GM19238 (cell line): ENCODE measurements at regions not wholly inside any gene's neighbourhood (a gene's known extent, or its start where the extent isn't known, plus 50 kb on each side); places are given as distances from the start of the nearest gene placed in this dataset.
"Not testable (repeated sequence)": the region's sequence is repeated elsewhere in the genome, so short reads cannot be mapped to it uniquely, and the experiment has no call there.

Experiments
- DNase-seq: peaks from one replicate; pipeline ENCODE4 v3.0.0; 2011; ENCODE audit warnings: low spot score; ENCODE audit not compliant: insufficient read length

DNA sequence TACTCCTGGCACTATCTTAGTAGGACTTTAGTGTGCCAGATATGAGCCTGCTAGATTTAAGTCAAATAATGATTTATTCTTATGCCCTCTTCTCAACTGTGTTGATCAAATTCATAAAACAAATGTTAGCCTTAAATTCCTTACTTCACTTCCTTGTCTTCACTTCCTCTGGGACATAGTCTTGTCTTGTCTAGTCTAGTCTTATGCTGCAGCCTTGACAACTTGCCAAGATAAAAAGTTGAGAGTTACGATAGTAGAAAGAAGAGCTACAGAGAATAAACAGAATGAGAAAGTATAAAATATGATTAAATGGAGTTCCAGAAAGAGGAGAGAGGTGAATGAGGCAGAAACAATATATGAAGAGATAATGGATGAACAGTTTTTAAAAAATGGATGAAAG is 378.1 kb downstream of the DAD1 start:
- DNase-seq = no peak

DNA sequence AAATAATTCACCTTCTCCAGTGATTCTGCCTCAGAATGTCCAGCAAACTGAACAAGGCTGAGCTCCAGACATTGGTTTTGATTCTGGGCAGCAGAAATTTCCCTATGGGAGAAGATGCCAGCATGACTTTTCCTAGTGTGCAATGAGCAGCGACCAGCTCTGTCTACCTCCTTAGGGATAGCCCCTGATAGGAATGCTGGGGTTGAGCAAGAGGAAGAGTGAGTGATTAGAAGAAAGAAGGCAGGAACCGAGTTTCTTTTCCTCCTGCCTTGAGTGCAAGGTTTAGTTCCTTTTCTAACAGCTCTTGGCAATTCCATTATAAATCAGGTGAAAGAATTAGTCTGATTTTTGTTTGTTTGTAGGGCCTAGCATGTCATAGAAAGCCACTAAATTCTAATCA is 379.0 kb downstream of the DAD1 start:
- DNase-seq = no peak

DNA sequence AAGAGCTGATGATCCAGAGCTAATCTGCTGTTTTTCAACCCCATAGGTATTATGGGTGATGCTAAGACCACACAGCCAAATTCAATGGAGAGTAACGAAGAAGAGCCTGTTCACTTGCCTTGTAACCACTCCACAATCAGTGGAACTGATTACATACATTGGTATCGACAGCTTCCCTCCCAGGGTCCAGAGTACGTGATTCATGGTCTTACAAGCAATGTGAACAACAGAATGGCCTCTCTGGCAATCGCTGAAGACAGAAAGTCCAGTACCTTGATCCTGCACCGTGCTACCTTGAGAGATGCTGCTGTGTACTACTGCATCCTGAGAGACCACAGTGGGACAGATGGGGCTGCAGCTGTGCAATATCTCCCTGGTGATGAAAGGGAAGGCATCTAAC is 386.0 kb downstream of the DAD1 start:
- DNase-seq = no peak

GRCh38 chr14:22202313-22202712 is 386.7 kb downstream of the DAD1 start:
- DNase-seq = no peak

DNA sequence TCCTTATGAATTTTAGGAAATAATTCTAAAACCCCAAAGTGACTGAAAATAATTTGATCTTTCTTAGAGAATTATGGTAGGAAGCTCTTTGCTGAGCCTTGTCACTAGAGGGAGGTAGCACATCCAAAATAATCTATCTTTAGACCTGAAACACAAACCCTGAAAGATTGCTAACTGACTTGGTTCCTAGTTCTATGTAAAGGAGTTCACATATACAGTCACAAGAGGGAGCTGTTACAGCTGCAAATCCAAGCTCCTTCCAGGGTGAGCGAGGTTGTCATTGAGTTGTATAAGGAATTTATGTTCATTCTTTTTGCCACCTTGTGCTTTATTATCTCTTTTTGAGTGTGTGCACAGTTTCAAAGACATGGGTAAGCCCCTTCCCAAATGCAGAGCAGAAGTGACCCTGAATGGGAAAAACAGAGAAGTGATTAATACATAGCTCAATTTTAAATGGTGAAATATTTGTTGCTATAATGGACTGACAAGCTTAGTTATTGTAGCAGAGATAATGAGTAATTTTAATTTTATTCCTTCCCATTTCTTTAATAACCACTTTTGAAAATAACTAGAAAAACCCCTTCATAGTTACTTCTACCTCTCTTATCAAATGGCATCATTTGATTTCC is 387.9 kb downstream of the DAD1 start:
- no peak for DNase-seq

DNA sequence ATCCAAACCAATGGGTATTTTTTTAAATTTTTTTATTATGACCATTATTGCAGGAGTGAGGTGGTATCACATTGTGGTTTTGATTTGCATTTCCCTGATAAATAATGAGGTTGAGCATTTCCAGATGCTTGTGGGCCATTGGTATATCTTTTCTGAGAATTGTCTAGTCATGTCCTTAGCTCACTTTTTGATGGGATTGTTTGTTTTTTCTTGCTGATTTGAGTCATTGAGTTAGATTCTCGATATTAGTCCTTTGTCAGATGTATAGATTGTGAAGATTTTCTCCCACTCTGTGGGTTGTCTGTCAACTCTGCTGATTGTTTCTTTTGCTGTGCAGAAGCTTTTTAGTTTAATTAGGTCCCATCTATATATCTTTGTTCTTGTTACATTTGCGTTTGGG is 388.9 kb downstream of the DAD1 start:
- not testable (repeated sequence) for DNase-seq

DNA sequence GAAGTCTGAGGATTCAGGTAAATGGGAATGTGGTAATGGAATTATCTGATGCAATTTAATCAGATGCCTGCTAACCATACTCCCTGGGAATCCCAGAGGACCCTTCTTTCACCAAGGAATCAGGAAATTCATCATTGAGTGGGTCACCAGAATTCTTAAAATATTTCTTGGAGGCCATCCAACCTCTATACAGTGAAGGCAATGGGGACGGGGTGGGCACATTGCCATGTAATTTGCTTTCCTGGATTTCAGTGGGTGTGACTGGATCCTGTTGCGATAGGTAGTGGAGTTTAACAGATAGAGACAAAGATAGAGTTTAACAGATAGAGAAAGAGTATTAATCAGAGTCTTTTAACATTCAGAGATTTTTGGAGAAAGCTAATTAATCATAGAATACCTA is 394.4 kb downstream of the DAD1 start:
- no peak for DNase-seq

DNA sequence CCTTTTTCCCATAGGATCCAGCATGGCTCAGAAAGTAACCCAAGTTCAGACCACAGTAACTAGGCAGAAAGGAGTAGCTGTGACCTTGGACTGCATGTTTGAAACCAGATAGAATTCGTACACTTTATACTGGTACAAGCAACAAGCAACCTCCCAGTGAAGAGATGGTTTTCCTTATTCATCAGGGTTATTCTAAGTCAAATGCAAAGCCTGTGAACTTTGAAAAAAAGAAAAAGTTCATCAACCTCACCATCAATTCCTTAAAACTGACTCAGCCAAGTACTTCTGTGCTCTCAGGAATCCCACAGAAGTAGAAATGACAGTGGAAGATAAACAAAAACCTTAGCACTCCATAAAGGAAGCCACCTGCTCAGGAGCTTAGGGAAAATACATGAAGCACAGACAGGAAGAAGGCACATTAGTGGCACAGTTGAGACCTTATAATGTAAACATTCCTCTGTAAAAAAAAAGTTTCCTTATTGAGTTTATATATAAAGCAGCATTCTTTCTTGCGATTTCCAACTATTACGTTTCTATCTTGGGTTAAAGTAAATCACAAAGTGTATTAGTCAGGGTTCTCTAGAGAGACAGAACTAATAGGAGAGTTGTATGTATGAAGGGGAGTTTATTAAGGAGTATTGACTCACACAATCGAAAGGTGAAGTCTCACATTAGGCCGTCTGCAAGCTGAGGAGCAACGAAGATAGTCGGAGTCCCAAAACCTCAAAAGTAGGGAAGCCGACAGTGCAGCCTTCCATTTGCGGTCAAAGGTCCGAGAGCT is 398.4 kb downstream of the DAD1 start:
- DNase-seq = no peak

DNA sequence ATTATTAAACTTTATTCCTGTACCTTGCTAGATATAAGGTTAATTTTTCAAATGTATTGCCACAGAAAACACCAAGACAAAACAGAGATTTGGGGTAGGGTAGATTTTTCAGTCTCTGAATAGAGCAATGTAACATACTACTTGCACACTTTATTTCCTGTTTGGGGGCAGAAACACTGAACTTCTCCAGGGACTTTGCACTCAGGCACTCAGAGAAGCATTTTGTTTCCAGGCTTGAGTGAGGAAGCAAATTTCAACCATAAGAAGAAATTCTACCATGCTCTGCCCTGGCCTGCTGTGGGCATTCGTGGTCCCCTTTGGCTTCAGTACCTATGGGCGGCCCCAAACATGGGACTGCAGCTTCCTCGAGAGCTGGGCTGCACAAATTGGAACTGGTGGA is 399.1 kb downstream of the DAD1 start:
- DNase-seq = no peak

DNA sequence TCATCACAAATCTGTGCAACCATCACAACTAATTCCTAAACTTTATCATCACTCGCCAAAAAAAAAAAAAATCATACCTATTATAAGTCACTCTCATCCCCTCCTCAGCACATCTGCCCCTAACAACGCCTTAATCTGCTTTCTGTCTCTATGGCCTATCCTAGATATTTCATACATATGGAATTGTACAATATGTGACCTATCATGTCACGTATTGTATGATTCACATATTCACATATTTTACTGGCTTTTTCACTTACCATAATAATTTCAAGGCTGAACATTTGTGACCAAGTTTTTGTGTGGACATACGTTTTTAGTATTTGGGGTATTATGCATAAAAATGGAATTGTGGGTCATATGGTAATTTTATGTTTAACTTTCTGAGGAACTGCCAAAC is 400.7 kb downstream of the DAD1 start:
- no peak for DNase-seq

DNA sequence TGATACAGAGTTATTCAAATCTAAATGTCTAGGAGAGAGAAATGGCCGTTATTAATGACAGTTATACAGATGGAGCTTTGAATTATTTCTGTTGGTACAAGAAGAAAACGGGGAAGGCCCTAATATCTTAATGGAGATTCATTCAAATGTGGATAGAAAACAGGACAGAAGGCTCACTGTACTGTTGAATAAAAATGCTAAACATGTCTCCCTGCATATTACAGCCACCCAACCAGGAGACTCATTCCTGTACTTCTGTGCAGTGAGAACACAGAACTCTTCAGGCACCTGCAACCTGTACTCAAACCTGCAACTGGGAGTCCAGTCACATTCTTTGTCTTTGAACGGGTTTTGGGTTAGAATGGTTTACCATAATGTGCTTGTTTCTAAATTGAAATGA is 403.2 kb downstream of the DAD1 start:
- DNase-seq = no peak

- DNase-seq = no peak
These were observed 403.8 kb downstream of the DAD1 start for GRCh38 chr14:22185191-22185590.

GRCh38 chr14:22184830-22185168 is 404.2 kb downstream of the DAD1 start:
- DNase-seq = no peak

DNA sequence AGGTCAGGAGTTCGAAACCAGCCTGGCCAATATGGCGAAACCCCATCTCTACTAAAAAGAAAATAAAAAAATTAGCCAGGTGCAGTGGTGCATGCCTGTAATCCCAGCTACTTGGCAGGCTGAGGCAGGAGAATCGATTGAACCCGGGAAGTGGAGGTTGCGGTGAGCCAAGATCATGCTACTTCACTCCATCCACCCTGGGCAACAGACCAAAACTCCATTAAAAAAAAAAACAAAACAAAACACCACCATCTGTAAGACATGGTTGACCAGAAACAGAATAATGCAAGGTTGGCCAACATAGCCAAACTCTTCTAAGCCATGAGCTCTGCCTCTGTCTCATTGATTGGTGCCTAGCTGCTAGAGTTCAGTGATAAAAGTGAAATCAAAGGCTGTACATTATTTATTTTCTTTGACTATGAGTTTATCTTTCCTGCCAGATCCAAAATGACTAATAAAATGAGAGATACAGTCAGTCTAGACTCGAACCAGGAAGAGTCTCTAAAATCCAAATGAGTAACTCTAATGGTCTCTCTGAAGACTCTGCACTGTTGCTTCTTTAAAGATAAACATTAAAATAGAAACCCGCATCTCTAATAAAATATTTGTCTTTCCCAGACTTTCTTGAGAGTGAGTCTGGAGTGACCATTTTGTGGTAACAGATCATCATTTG is 404.7 kb downstream of the DAD1 start:
- DNase-seq = no peak

GRCh38 chr14:22180045-22180444 is 409.0 kb downstream of the DAD1 start:
- no peak for DNase-seq

DNA sequence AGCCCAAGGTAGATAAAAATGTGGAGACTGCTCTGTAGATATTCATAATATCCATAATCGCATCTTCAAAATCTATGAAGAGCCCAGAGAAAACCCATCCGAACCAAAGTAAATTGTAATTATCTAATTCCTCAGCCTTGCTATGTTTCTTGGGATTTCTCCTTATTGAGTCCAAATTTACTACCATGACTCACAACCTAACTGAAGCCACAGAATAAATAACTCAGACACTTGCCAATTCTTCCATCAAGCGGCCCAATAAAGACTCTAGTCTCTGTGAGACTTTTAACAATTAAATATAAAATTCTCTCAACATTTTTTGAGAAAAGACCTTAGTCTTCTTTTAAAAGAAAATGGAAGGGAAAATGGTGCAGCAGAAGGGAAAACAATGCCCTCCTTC is 409.8 kb downstream of the DAD1 start:
- no peak for DNase-seq

DNA sequence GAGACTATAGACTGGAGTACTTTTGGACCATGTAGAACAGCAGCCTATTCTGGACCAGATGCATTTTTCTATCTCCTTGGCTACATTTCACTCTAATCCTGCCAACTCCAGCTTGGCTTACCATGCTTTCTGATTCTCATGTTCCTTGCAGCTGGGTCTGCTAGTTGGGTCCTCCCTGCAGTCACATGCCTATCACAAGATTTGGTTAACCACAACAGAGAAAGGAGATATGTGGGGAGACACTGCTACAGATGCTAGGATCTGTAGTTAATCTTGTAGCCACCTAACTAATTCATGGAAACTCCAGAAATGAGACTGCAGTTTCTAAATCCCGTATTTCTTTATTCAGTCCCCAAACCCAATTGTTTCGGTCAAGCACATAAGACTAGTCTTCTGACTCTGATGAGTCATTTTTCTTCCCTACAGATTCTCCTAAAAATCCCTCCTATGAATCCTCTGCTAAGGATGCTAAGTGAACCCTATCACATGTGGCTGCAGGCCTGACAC is 410.6 kb downstream of the DAD1 start:
- DNase-seq = no peak

- DNase-seq = no peak
These were observed 411.2 kb downstream of the DAD1 start for GRCh38 chr14:22177870-22178269.

DNA sequence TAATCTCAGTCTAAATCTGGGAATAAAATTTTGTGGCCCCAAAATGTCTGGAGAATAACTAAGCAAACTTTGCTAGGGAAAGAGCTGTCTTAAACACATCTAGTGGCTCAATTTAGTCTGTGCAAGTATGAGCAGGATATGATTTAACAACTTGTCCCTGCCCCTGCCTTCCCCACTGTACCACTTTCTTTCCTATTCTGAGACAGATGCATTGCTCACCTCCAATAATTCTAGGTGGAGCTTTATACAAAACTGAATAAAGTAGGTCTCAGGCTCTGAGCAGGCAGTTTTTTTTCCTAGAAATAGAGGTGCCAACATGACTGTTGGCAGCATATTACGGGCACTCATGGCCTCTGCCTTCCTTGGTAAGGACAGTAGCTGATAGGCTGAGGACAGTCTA is 412.1 kb downstream of the DAD1 start:
- DNase-seq = no peak

DNA sequence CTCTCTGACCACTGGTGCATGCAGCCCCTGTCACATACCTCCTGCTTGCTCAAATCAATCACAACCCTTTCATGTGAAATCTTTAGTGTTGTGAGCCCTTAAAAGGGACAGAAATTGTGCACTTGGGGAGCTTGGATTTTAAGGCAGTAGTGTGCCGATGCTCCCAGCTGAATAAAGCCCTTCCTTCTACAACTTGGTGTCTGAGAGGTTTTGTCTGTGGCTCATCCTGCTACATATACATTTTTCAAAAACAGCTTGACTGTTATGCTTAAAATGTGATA is 413.8 kb downstream of the DAD1 start:
- DNase-seq = not testable (repeated sequence)

- no peak for DNase-seq
These were observed 414.4 kb downstream of the DAD1 start for GRCh38 chr14:22174412-22175277.
